Adrenal gland (tissue), 5 donors: ENCODE measurements at regions not wholly inside any gene's neighbourhood (a gene's known extent, or its start where the extent isn't known, plus 50 kb on each side); places are given as distances from the start of the nearest gene placed in this dataset.

Source experiments
- CTCF ChIP-seq, 6 experiments: fragments of 450-650 bp in 4 of 6; fragments of 200-600 bp in 2 of 6; sonication (generic) in 1 of 6; IDR thresholded peaks; 1 replicate in 5 of 6; 2 replicates in 1 of 6; pipeline versions ENCODE4 v1.5.1 to v1.8.0; 2016 to 2021; ENCODE audit warnings: antibody characterized with exemption in 6 of 6, mild to moderate bottlenecking in 2 of 6, moderate library complexity in 1 of 6
- POLR2A ChIP-seq, 2 donors: fragments of 450-650 bp; IDR thresholded peaks; one replicate each; pipeline ENCODE4 v1.6.1; 2017; ENCODE audit warnings: antibody characterized with exemption in 2 of 2, mild to moderate bottlenecking in 2 of 2, moderate library complexity in 1 of 2
- donor health status: DM: no; HTN: no; CAD: no.

- no peak for TF ChIP-seq CTCF (IDR thresholded peaks at IDR 0.05)
- TF ChIP-seq POLR2A (IDR thresholded peaks at IDR 0.05) = no peak
Observed at GRCh38 chr4:155514628-155515027, 137.9 kb upstream of the MAP9 start.
